Iris pigment epithelial cell (primary cell): ENCODE measurements at regions not wholly inside any gene's neighbourhood (a gene's known extent, or its start where the extent isn't known, plus 50 kb on each side); places are given as distances from the start of the nearest gene placed in this dataset.
"Not testable (repeated sequence)": the region's sequence is repeated elsewhere in the genome, so short reads cannot be mapped to it uniquely, and the experiment has no call there.

Experiments used
- DNase-seq: peaks from one replicate; pipeline ENCODE4 v3.0.0-alpha.2; 2011; ENCODE audit warnings: low read depth

GRCh38 chr1:143905214-143906179, 66.3 kb downstream of the FAM72C start:
- peak; percentile 61 for DNase-seq

- not testable (repeated sequence) for DNase-seq
These were observed 67.2 kb downstream of the FAM72C start for GRCh38 chr1:143904622-143904979.

- DNase-seq, result peak; percentile 45
These were observed 67.7 kb downstream of the FAM72C start for GRCh38 chr1:143903899-143904621.

- DNase-seq, result not testable (repeated sequence)
These were observed 75.4 kb downstream of the FAM72C start for GRCh38 chr1:143896377-143896776.

GRCh38 chr1:143884932-143885574, 86.7 kb downstream of the FAM72C start:
- peak; percentile 24 for DNase-seq

- not testable (repeated sequence) for DNase-seq
These were observed 87.3 kb downstream of the FAM72C start for GRCh38 chr1:143884532-143884931.

GRCh38 chr1:143879757-143880536, 91.8 kb downstream of the FAM72C start:
- DNase-seq, result not testable (repeated sequence)

- not testable (repeated sequence) for DNase-seq
These were observed 95.8 kb downstream of the FAM72C start for GRCh38 chr1:143875947-143876346.

- not testable (repeated sequence) for DNase-seq
These were observed 97.2 kb downstream of the FAM72C start for GRCh38 chr1:143874625-143875024.

GRCh38 chr1:143873650-143874049, 98.1 kb downstream of the FAM72C start:
- DNase-seq, result not testable (repeated sequence)

- not testable (repeated sequence) for DNase-seq
These were observed 101.4 kb downstream of the FAM72C start for GRCh38 chr1:143870388-143870787.

- not testable (repeated sequence) for DNase-seq
These were observed 104.1 kb downstream of the FAM72C start for GRCh38 chr1:143867590-143868220.

- not testable (repeated sequence) for DNase-seq
These were observed 107.8 kb downstream of the FAM72C start for GRCh38 chr1:143863901-143864520.

- not testable (repeated sequence) for DNase-seq
These were observed 109.1 kb downstream of the FAM72C start for GRCh38 chr1:143862722-143863121.

- not testable (repeated sequence) for DNase-seq
These were observed 110.5 kb downstream of the FAM72C start for GRCh38 chr1:143861306-143861705.

GRCh38 chr1:143855867-143856266, 115.9 kb downstream of the FAM72C start:
- not testable (repeated sequence) for DNase-seq

- not testable (repeated sequence) for DNase-seq
These were observed 117.7 kb downstream of the FAM72C start for GRCh38 chr1:143854069-143854468.

GRCh38 chr1:143850637-143851036, 121.1 kb downstream of the FAM72C start:
- DNase-seq, result not testable (repeated sequence)

- DNase-seq, result not testable (repeated sequence)
These were observed 122.9 kb downstream of the FAM72C start for GRCh38 chr1:143848859-143849258.

- not testable (repeated sequence) for DNase-seq
These were observed 126.6 kb downstream of the FAM72C start for GRCh38 chr1:143845193-143845592.
